IMR-90 (cell line): ENCODE measurements at regions not wholly inside any gene's neighbourhood (a gene's known extent, or its start where the extent isn't known, plus 50 kb on each side); places are given as distances from the start of the nearest gene placed in this dataset.

Experiments used
- CTCF ChIP-seq: conservative IDR thresholded peaks from 2 replicates; pipeline ENCODE4 v1.5.1; 2012; ENCODE audit warnings: mild to moderate bottlenecking, low read depth, low read length, improper control_type of control experiment
- NFE2L2 ChIP-seq: fragments of 150-350 bp; IDR thresholded peaks from 2 replicates; pipeline ENCODE4 v1.6.1; 2016; ENCODE audit warnings: low read depth, mild to moderate bottlenecking, low read length
- POLR2A ChIP-seq: IDR thresholded peaks from 2 replicates; pipeline ENCODE4 v1.6.1; 2012; ENCODE audit warnings: mild to moderate bottlenecking, low read depth, low read length
- RAD21 ChIP-seq: IDR thresholded peaks from 2 replicates; pipeline ENCODE4 v1.6.1; 2012; ENCODE audit warnings: low read length, improper control_type of control experiment
- RCOR1 ChIP-seq: IDR thresholded peaks from 2 replicates; pipeline ENCODE4 v1.6.1; 2012; ENCODE audit warnings: mild to moderate bottlenecking, low read length, improper control_type of control experiment; ENCODE audit not compliant: insufficient replicate concordance

GRCh38 chr18:39966275-39966674, 1988.8 kb upstream of the PIK3C3 start:
- TF ChIP-seq CTCF (no peak), POLR2A (no peak), RCOR1 (no peak), RAD21 (no peak), NFE2L2 (no peak)
